A673 (cell line): ENCODE measurements at regions not wholly inside any gene's neighbourhood (a gene's known extent, or its start where the extent isn't known, plus 50 kb on each side); places are given as distances from the start of the nearest gene placed in this dataset.

ENCODE experiments used
- BruUV-seq: library from RNA; stranded (reverse); fragments of 400-500 nt; replicated peaks from 2 replicates; lab custom pipeline; 2021; lab: Mats Ljungman, UMichigan
- CTCF ChIA-PET: fragments of 300-600 bp; sonication (Branson Sonifier 250); formaldehyde crosslinking; loops from one replicate; lab custom pipeline; 2022; ENCODE audit warnings: antibody characterized with exemption; lab: Charles Lee
- POLR2A ChIA-PET: fragments of 300-600 bp; sonication (Branson Sonifier 250); formaldehyde crosslinking; loops from one replicate; lab custom pipeline; 2022; ENCODE audit warnings: antibody characterized with exemption; ENCODE audit not compliant: low non-redundant PET; lab: Charles Lee
- DNase-seq: peaks from one replicate; pipeline ENCODE4 v3.0.0-alpha.2; 2015; ENCODE audit warnings: low spot score
- H3K27ac ChIP-seq: fragments of 200-600 bp; sonication (generic); 2 replicates; pipeline ENCODE4 v1.5.1; 2016; ENCODE audit warnings: mixed run types, low read depth, mild to moderate bottlenecking, mixed read lengths, antibody characterized with exemption, low read length; ENCODE audit not compliant: poor library complexity, severe bottlenecking
- H3K27me3 ChIP-seq: fragments of 200-600 bp; sonication (generic); replicated peaks from 2 replicates; pipeline ENCODE4 v1.6.1; 2017; ENCODE audit warnings: mixed run types, low read depth, mild to moderate bottlenecking, mixed read lengths, antibody characterized with exemption, low read length; ENCODE audit not compliant: insufficient read depth, poor library complexity
- H3K36me3 ChIP-seq: fragments of 200-600 bp; sonication (generic); 2 replicates; pipeline ENCODE4 v1.6.1; 2016; ENCODE audit warnings: mixed run types, mild to moderate bottlenecking, mixed read lengths, antibody characterized with exemption, low read length; ENCODE audit not compliant: insufficient read depth, poor library complexity, severe bottlenecking
- H3K4me1 ChIP-seq: fragments of 200-600 bp; sonication (generic); 2 replicates; pipeline ENCODE4 v1.6.1; 2017; ENCODE audit warnings: mixed run types, mild to moderate bottlenecking, mixed read lengths, antibody characterized with exemption, low read length; ENCODE audit not compliant: insufficient read depth, poor library complexity, severe bottlenecking
- H3K4me3 ChIP-seq: fragments of 200-600 bp; sonication (generic); 2 replicates; pipeline ENCODE4 v1.5.1; 2016; ENCODE audit warnings: low read depth, mixed run types, mild to moderate bottlenecking, mixed read lengths, low read length; ENCODE audit not compliant: poor library complexity, severe bottlenecking
- H3K9me3 ChIP-seq: fragments of 200-600 bp; sonication (generic); 2 replicates; pipeline ENCODE4 v1.6.1; 2016; ENCODE audit warnings: mixed run types, low read depth, mild to moderate bottlenecking, mixed read lengths, antibody characterized with exemption, low read length; ENCODE audit not compliant: poor library complexity, severe bottlenecking
- EZH2 ChIP-seq: fragments of 200-600 bp; sonication (generic); IDR thresholded peaks from 2 replicates; pipeline ENCODE4 v1.6.1; 2017; ENCODE audit warnings: borderline replicate concordance, low read depth, mild to moderate bottlenecking, mixed read lengths, antibody characterized with exemption, low read length; ENCODE audit not compliant: poor library complexity, severe bottlenecking
- intact Hi-C: fragments of 100-400 bp; cut with micrococcal nuclease; formaldehyde crosslinking; loops from one replicate; pipeline ENCODE4 v1.10.0; 2022; ENCODE audit not compliant: unreplicated experiment
- TF ChIP-seq, protein P1 (sequence below): fragments of 300-800, 200-600 bp; sonication (generic); conservative IDR thresholded peaks from 2 replicates; pipeline ENCODE4 v1.5.1; 2017; ENCODE audit warnings: low read depth, mild to moderate bottlenecking, antibody characterized with exemption, low read length, moderate library complexity, mixed read lengths

DNA sequence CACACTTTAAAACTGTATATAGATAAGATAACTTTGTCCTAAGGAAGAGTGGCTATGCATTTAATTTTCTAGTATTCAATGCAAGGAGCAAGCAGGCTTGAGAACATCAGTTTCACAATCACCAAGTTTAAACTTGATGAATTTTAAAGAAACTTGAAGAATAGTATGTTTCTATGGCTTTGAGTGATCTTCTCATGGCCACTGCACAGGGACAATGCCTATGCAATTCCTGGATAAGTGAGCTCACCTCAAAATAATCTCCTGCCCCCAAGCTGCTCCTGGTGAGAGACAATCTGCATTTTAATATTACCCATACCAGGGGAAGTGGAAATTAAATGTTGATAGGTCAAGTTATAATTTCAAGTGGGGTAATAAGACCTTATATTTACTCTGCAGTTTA lies 376.6 kb upstream of the CBLB start:
- intact Hi-C loops: no loop called here
- H3K4me3 ChIP-seq: no peak overlapping the region
- POLR2A ChIA-PET: no interaction called here
- no peaks in the 10 kb centered on the region for H3K4me1 ChIP-seq
- H3K36me3 ChIP-seq: no peaks in the 10 kb centered on the region
- no TSS peak for BruUV-seq
- TF ChIP-seq, protein P1, sequence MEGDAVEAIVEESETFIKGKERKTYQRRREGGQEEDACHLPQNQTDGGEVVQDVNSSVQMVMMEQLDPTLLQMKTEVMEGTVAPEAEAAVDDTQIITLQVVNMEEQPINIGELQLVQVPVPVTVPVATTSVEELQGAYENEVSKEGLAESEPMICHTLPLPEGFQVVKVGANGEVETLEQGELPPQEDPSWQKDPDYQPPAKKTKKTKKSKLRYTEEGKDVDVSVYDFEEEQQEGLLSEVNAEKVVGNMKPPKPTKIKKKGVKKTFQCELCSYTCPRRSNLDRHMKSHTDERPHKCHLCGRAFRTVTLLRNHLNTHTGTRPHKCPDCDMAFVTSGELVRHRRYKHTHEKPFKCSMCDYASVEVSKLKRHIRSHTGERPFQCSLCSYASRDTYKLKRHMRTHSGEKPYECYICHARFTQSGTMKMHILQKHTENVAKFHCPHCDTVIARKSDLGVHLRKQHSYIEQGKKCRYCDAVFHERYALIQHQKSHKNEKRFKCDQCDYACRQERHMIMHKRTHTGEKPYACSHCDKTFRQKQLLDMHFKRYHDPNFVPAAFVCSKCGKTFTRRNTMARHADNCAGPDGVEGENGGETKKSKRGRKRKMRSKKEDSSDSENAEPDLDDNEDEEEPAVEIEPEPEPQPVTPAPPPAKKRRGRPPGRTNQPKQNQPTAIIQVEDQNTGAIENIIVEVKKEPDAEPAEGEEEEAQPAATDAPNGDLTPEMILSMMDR: no peak
- TF ChIP-seq EZH2: no peak
- CTCF ChIA-PET: no interaction called here
- DNase-seq: no peak
- H3K27ac ChIP-seq: no peak overlapping the region
- H3K9me3 ChIP-seq: no peaks in the 10 kb centered on the region
- H3K27me3 ChIP-seq: no peaks in the 10 kb centered on the region

DNA sequence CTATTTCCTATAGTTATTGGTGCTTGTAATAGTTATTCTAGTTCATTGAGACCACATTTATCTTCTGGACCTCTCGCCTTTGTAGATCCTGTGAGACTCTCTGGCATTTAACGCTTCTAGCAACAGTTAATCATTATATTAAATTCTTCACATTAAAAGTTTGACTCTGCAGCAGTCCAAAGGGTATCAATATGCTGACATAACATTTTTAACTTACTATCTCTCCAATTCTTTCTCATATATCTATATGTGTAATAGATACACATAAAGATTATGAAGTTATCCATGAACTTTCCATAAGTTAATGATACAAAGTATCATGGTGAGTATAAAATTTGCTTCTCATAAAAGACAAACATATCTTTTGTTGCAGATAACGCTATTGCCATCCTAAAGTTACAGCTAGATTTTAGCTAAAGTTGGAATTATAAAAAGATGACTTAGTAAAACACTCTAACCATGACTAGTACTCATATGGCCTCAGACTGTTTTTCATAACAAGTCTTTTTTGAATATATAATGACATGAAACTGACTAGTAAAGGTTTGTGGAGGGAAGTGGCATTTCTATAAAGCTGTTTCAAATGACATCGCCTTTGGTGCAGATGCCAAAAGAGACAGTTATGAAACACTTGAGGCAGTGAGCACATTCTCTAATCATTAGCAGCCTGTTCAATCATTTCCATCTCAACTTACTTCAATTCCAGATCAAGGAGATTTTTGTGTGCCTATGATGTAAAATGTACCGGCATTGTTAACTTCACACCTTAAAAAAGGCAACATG lies 379.3 kb upstream of the CBLB start:
- no peak for TF ChIP-seq EZH2
- TF ChIP-seq, protein P1: no peak
- CTCF ChIA-PET: no interaction called here
- BruUV-seq: no TSS peak
- Histone ChIP-seq H3K27me3 (no peaks in the 10 kb centered on the region), H3K4me1 (no peaks in the 10 kb centered on the region), H3K36me3 (no peaks in the 10 kb centered on the region), H3K9me3 (no peaks in the 10 kb centered on the region), H3K4me3 (no peak overlapping the region), H3K27ac (no peak overlapping the region)
- POLR2A ChIA-PET: no interaction called here
- intact Hi-C loops: no loop called here
- DNase-seq: no peak

DNA sequence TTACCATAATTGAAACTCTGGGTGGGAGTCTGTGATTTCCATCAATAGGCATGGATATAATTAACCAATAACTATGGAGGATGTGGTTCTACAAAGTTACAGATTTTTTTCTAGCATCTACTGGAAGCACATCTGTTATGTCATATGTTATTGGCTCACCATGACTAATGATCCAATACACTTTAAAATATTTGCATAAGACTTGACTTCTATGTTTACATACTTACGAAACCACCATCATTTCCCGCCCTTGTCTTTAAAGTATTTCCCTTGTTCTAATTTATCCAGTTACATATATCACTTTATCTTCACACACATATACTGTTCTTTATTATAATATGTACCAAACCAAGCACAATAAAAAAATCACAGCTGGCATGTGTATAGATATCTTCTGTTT lies 380.3 kb upstream of the CBLB start:
- no peak for DNase-seq
- H3K9me3 ChIP-seq: no peaks in the 10 kb centered on the region
- TF ChIP-seq, protein P1: no peak
- no peak for TF ChIP-seq EZH2
- no TSS peak for BruUV-seq
- CTCF ChIA-PET: no interaction called here
- H3K4me1 ChIP-seq: no peaks in the 10 kb centered on the region
- H3K4me3 ChIP-seq: no peak overlapping the region
- H3K27ac ChIP-seq: no peak overlapping the region
- no peaks in the 10 kb centered on the region for H3K27me3 ChIP-seq
- POLR2A ChIA-PET: no interaction called here
- intact Hi-C loops: no loop called here
- no peaks in the 10 kb centered on the region for H3K36me3 ChIP-seq
